NCI-H1436 treated with DMSO at 0.1 percent for 48 hours (cell line): ENCODE measurements at regions not wholly inside any gene's neighbourhood (a gene's known extent, or its start where the extent isn't known, plus 50 kb on each side); places are given as distances from the start of the nearest gene placed in this dataset.
"Not testable (repeated sequence)": the region's sequence is repeated elsewhere in the genome, so short reads cannot be mapped to it uniquely, and the experiment has no call there.

Experiments
- DNase-seq: peaks from one replicate; lab custom pipeline; 2025; lab: John Stamatoyannopoulos, UW

DNA sequence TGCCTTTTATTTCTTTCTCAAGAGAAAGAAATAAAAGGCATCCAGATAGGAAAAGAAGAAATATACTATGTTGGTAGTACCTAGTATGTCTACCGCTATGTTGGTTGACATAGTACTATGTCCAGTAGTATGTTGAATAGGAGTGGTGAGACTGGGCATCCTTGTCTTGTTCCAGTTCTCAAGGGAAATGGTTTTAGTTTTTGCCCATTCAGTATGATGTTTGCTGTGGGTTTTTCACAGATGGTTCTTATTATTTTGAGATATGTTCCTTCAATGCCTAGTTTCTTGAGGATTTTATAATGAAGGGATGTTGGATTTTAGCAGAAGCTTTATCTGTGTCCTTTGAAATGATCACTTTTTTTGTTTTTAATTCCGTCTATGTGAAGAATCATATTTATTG is 53.0 kb upstream of the CSNK1A1L start:
- no peak for DNase-seq

DNA sequence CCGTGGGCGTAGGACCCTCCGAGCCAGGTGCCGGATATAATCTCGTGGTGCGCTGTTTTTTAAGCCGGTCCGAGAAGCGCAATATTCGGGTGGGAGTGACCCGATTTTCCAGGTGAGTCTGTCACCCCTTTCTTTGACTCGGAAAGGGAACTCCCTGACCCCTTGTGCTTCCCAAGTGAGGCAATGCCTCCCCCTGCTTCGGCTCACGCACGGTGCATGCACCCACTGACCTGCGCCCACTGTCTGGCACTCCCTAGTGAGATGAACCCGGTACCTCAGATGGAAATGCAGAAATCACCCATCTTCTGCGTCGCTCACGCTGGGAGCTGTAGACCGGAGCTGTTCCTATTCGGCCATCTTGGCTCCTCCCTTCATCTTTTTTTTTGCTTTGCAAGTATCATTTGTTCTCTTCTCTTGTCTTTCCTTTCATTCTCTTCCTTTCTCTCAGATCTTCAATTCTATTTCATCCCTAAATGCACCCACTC is 50.2 kb upstream of the CSNK1A1L start:
- DNase-seq = not testable (repeated sequence)
